GM10266 (cell line): ENCODE measurements at regions not wholly inside any gene's neighbourhood (a gene's known extent, or its start where the extent isn't known, plus 50 kb on each side); places are given as distances from the start of the nearest gene placed in this dataset.

Experiments used
- DNase-seq: peaks from one replicate; pipeline ENCODE4 v3.0.0; 2012; ENCODE audit errors: extremely low spot score
- CTCF ChIP-seq: IDR thresholded peaks from 2 replicates; pipeline ENCODE4 v1.5.1; 2012; ENCODE audit warnings: mild to moderate bottlenecking, low read depth; ENCODE audit not compliant: control insufficient read depth, insufficient read depth; ENCODE audit errors: missing control alignments

- DNase-seq = no peak
- TF ChIP-seq CTCF = no peak
Measured at GRCh38 chr20:18986146-18986830, 172.7 kb downstream of the SCP2D1 start.

DNA sequence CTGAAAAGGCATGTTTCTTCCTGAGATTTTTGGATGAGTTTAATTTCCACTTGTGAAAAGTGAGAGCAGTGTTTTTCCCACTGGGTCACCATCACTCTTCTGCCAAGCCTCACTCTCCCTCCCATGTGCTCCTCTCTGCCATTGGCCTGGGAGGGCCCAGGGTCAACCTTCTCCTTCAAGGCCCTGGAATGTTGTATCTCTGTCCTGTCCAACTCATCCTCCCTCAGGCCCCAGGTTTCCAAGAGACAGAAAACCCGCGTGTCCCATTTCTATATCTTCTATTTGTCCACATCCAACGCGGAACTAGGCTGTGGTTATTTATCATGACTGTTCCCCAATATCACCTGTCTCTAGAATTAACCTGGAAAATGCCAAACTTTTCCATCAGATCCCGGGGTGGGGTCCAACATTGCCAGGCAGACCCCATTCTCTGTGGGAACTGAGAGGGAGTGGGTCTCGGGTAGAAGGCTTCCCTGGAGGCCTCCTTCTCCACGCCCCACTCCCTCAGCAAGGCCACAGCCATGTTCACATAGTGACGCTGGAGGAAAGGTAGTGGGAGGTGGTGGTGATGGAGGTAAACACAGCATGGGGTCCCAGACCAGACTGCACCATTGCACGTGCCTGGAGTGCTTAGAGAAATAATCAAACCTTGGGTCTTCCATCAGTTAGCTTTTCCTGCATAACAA, 173.5 kb downstream of the SCP2D1 start:
- TF ChIP-seq CTCF = no peak
- DNase-seq = no peak

DNA sequence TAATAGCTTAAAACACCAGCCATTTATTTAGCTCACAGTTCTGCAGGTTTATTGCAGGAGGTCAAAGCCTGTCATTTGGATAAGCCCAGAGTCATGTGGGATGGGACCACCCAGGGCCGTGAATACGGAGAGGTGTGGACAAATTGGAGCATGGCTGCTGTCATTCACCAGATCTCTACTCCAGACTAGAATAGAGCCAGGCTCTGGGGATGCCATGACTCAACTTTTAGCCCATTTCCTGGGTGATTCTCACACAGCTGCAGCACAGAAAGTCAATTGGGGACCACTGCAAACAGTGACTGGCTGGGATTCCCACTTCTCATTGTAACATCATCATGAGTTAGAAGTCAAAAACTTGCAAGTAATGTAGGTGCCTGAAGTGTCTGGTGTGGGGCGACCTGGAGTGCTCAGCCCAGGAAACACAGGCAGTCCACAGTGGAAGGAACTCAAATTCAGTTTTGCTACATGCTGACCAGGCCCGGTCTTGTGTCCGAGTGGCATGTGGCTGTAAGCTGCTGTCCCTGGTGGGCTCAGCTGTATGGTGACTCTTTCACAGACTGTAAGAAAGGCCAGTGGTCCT, 174.3 kb downstream of the SCP2D1 start:
- TF ChIP-seq CTCF = no peak
- no peak for DNase-seq

GRCh38 chr20:18988701-18989100, 175.1 kb downstream of the SCP2D1 start:
- TF ChIP-seq CTCF = no peak
- no peak for DNase-seq

DNA sequence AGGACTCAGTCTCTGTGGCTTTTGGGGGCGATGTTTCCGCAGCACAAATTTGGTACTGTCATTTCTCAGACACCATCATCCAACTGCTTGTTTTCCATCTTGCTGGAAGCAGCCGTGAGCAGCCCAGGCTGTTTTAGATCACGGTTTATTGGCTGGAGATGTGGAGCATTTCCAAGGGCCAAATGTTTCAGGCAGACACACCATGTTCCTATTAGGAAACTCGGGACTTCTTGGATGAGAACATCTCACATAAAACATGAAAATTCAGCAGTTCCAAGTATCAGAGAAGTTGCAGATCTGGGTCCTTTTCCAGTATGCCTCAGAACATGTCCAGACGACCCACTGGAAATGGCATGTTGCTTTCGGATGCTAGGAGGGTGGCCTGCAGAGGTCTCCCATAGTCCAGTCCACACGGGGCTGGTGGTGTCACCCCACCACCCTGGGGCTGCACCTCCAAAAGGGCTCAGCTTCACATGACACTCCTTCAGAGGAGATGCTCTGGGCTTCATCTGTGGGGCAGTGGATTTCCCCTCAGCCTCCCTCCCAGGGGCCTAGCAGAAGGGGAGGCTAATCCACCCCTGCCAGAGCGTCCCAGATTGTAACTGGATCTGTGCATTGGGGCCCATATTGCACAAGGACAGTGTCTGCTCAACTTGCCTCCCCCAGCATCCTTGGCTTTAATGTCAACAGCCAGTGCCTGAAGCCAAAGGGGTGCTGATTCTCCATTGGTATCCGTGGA, 176.3 kb downstream of the SCP2D1 start:
- TF ChIP-seq CTCF = no peak
- no peak for DNase-seq

DNA sequence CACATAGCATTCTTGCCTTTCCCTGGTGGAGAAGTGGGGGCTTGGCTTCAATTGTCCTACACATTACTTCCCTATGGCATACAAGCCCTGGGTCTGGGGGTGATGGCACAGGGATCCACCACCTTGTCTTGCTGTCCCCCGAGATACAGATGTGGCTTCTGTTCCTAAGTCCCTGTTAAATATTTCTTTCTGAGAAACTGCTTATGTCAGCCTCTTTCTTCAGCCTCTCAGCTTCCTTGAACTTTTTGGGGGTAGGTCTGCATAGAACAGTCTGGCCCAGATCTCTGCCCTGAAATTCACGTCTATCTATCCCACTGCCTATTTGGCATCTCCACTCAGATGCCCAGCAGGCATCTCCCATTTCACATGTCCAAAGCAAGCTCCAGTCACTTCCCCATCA, 177.4 kb downstream of the SCP2D1 start:
- TF ChIP-seq CTCF = no peak
- no peak for DNase-seq
